Smooth muscle cell (in vitro differentiated cells): ENCODE measurements at regions not wholly inside any gene's neighbourhood (a gene's known extent, or its start where the extent isn't known, plus 50 kb on each side); places are given as distances from the start of the nearest gene placed in this dataset.
"Not testable (repeated sequence)": the region's sequence is repeated elsewhere in the genome, so short reads cannot be mapped to it uniquely, and the experiment has no call there.

Experiments used
- DNase-seq: peaks from one replicate; lab custom pipeline; 2025; ENCODE audit not compliant: unreplicated experiment; lab: John Stamatoyannopoulos, UW
- H2AFZ ChIP-seq: fragments of 200-600 bp; sonication (generic); 2 replicates; pipeline ENCODE4 v1.6.0; 2016; ENCODE audit warnings: antibody characterized with exemption, low read depth, mild to moderate bottlenecking
- H3F3A ChIP-seq: fragments of 200-600 bp; sonication (generic); 2 replicates; pipeline ENCODE4 v1.6.0; 2017; ENCODE audit warnings: antibody characterized with exemption, low read depth
- H3K27ac ChIP-seq: fragments of 200-600 bp; sonication (generic); 2 replicates; pipeline ENCODE4 v1.5.1; 2016; ENCODE audit warnings: low read depth, mild to moderate bottlenecking
- H3K27me3 ChIP-seq: fragments of 200-600 bp; sonication (generic); 2 replicates; pipeline ENCODE4 v1.6.1; 2016; ENCODE audit warnings: low read depth, mild to moderate bottlenecking
- H3K36me3 ChIP-seq: fragments of 200-600 bp; sonication (generic); 2 replicates; pipeline ENCODE4 v1.5.1; 2016; ENCODE audit warnings: low read depth
- H3K4me1 ChIP-seq: fragments of 200-600 bp; sonication (generic); 2 replicates; pipeline ENCODE4 v1.5.1; 2016; ENCODE audit warnings: low read depth
- H3K4me2 ChIP-seq: fragments of 200-600 bp; sonication (generic); 2 replicates; pipeline ENCODE4 v1.6.0; 2016; ENCODE audit warnings: mild to moderate bottlenecking
- H3K4me3 ChIP-seq: fragments of 200-600 bp; sonication (generic); 2 replicates; pipeline ENCODE4 v1.5.1; 2016; ENCODE audit warnings: mild to moderate bottlenecking
- H3K79me2 ChIP-seq: fragments of 200-600 bp; sonication (generic); 2 replicates; pipeline ENCODE4 v1.6.0; 2016; ENCODE audit warnings: low read depth, mild to moderate bottlenecking
- H3K9ac ChIP-seq: fragments of 200-600 bp; sonication (generic); 2 replicates; pipeline ENCODE4 v1.6.0; 2016; ENCODE audit warnings: low read depth
- H3K9me3 ChIP-seq: fragments of 200-600 bp; sonication (generic); replicated peaks from 2 replicates; pipeline ENCODE4 v1.5.1; 2016; ENCODE audit warnings: low read depth
- H4K20me1 ChIP-seq: fragments of 200-600 bp; sonication (generic); 2 replicates; pipeline ENCODE4 v1.6.0; 2016; ENCODE audit warnings: low read depth
- WGBS: methylation state at CpG from one replicate; pipeline ENCODE4 v1.1.7; 2016; ENCODE audit warnings: low lambda C conversion rate; 5-methylcytosine and 5-hydroxymethylcytosine counted together
- TF ChIP-seq, protein P1 (sequence below): fragments of 200-600 bp; sonication (generic); IDR thresholded peaks from 2 replicates; pipeline ENCODE4 v1.5.1; 2017; ENCODE audit warnings: borderline replicate concordance, mild to moderate bottlenecking, antibody characterized with exemption; ENCODE audit not compliant: insufficient read depth, poor library complexity, severe bottlenecking

GRCh38 chr3:17817545-17817944 is 75.1 kb upstream of the TBC1D5 start:
- TF ChIP-seq, protein P1, sequence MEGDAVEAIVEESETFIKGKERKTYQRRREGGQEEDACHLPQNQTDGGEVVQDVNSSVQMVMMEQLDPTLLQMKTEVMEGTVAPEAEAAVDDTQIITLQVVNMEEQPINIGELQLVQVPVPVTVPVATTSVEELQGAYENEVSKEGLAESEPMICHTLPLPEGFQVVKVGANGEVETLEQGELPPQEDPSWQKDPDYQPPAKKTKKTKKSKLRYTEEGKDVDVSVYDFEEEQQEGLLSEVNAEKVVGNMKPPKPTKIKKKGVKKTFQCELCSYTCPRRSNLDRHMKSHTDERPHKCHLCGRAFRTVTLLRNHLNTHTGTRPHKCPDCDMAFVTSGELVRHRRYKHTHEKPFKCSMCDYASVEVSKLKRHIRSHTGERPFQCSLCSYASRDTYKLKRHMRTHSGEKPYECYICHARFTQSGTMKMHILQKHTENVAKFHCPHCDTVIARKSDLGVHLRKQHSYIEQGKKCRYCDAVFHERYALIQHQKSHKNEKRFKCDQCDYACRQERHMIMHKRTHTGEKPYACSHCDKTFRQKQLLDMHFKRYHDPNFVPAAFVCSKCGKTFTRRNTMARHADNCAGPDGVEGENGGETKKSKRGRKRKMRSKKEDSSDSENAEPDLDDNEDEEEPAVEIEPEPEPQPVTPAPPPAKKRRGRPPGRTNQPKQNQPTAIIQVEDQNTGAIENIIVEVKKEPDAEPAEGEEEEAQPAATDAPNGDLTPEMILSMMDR = no peak

GRCh38 chr3:17816839-17817238 is 74.4 kb upstream of the TBC1D5 start:
- H3K4me2 ChIP-seq, H2AFZ ChIP-seq, H3K9ac ChIP-seq, H3K79me2 ChIP-seq, H3K4me3 ChIP-seq, H4K20me1 ChIP-seq, H3K36me3 ChIP-seq, H3K27me3 ChIP-seq, H3K9me3 ChIP-seq, H3K27ac ChIP-seq, DNase-seq, H3K4me1 ChIP-seq, H3F3A ChIP-seq: not testable (repeated sequence)
- 91% methylated on average over 3 of the region's 3 CpGs for WGBS

More at GRCh38 chr3:17817545-17817944, 75.1 kb upstream of the TBC1D5 start:
- DNase-seq = no peak
- H2AFZ ChIP-seq = no peak overlapping the region
- no peaks in the 10 kb centered on the region for H3K4me1 ChIP-seq
- no peak overlapping the region for H3K9ac ChIP-seq
- no peaks in the 10 kb centered on the region for H3K27me3 ChIP-seq
- H3K9me3 ChIP-seq = no peaks in the 10 kb centered on the region
- no peaks in the 10 kb centered on the region for H3K36me3 ChIP-seq
- H3K27ac ChIP-seq = no peak overlapping the region
- H3K79me2 ChIP-seq = no peaks in the 10 kb centered on the region
- no peaks in the 10 kb centered on the region for H3F3A ChIP-seq
- H3K4me2 ChIP-seq = no peak overlapping the region
- no peak overlapping the region for H3K4me3 ChIP-seq
- H4K20me1 ChIP-seq = no peaks in the 10 kb centered on the region
- 98% methylated on average over 8 of the region's 9 CpGs for WGBS

DNA sequence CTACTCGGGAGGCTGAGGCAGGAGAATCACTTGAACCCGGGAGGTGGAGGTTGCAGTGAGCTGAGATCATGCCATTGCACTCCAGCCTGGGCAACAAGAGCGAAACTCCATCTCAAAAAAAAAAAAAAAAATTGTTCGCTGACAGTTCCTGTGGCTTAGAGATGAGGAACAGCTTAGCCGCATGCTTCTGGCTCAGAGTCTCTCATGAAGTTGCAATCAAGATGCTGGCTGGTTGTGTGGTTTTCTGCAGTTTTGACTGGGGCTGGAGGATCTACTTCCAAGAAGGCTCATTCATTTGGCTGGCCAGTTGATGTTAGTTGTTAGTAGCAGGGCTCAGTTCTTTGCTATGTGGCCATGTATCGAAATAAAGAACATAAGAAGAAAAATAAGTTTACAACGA is 69.9 kb upstream of the TBC1D5 start:
- not testable (repeated sequence) for H3K4me3 ChIP-seq, H3K9me3 ChIP-seq, H3K27me3 ChIP-seq, H3F3A ChIP-seq, H3K4me1 ChIP-seq, DNase-seq, H2AFZ ChIP-seq, H3K79me2 ChIP-seq, H4K20me1 ChIP-seq, H3K27ac ChIP-seq, H3K36me3 ChIP-seq, H3K4me2 ChIP-seq, H3K9ac ChIP-seq
- WGBS = 95% methylated on average over 7 of the region's 7 CpGs

DNA sequence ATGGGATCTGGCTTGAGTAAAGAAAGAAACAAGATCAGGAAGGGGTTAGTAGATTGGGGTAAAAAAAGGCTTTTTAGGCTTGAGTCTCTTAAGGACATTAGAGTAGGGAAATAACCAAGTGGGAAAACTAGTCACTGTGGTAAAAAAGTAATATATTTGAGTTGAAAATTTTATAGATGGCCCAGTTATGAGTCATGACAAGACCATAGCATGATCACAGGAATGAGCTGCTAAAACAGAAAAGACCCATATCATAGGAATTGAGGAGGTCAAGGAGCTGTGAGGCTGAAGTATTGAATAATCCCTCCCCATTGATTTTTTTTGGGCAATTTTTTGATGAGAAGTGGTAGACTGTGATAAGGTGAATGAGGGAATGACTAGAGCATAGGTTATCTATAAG is 69.2 kb upstream of the TBC1D5 start:
- H3K4me1 ChIP-seq = no peaks in the 10 kb centered on the region
- no peaks in the 10 kb centered on the region for H3K9me3 ChIP-seq
- no peak for DNase-seq
- TF ChIP-seq, protein P1 = no peak
- no peak overlapping the region for H3K27ac ChIP-seq
- H3K4me2 ChIP-seq = no peak overlapping the region
- H3K4me3 ChIP-seq = no peak overlapping the region
- no peaks in the 10 kb centered on the region for H3F3A ChIP-seq
- H3K36me3 ChIP-seq = no peaks in the 10 kb centered on the region
- no peaks in the 10 kb centered on the region for H3K79me2 ChIP-seq
- H3K9ac ChIP-seq = no peak overlapping the region
- H4K20me1 ChIP-seq = no peaks in the 10 kb centered on the region
- H2AFZ ChIP-seq = no peak overlapping the region
- no peaks in the 10 kb centered on the region for H3K27me3 ChIP-seq

- TF ChIP-seq, protein P1 = peak; percentile 14
- no peaks in the 10 kb centered on the region for H4K20me1 ChIP-seq
- no peak for DNase-seq
- no peaks in the 10 kb centered on the region for H3K4me1 ChIP-seq
- no peak overlapping the region for H3K27ac ChIP-seq
- H3K36me3 ChIP-seq = no peaks in the 10 kb centered on the region
- no peak overlapping the region for H2AFZ ChIP-seq
- H3K79me2 ChIP-seq = no peaks in the 10 kb centered on the region
- H3K9ac ChIP-seq = no peak overlapping the region
- no peak overlapping the region for H3K4me3 ChIP-seq
- H3F3A ChIP-seq = no peaks in the 10 kb centered on the region
- peak overlapping the region; percentile 46 for H3K4me2 ChIP-seq
- no peaks in the 10 kb centered on the region for H3K9me3 ChIP-seq
- no peaks in the 10 kb centered on the region for H3K27me3 ChIP-seq
Observed at GRCh38 chr3:17810759-17811158, 68.3 kb upstream of the TBC1D5 start.
